ENCODE measurements at regions not wholly inside any gene's neighbourhood (a gene's known extent, or its start where the extent isn't known, plus 50 kb on each side); places are given as distances from the start of the nearest gene placed in this dataset.

- DNase-seq = no peak
Measured at GRCh38 chr18:40692871-40693270, 1262.2 kb upstream of the PIK3C3 start.

GRCh38 chr18:40690062-40690461 lies 1265.0 kb upstream of the PIK3C3 start:
- no peak for DNase-seq

- DNase-seq = no peak
Measured at GRCh38 chr18:40687399-40687798, 1267.6 kb upstream of the PIK3C3 start.

GRCh38 chr18:40686836-40687235 lies 1268.2 kb upstream of the PIK3C3 start:
- DNase-seq = no peak

GRCh38 chr18:40685219-40685618 lies 1269.8 kb upstream of the PIK3C3 start:
- DNase-seq = no peak

GRCh38 chr18:40678318-40678717 lies 1276.7 kb upstream of the PIK3C3 start:
- DNase-seq = no peak

GRCh38 chr18:40676668-40677067 lies 1278.4 kb upstream of the PIK3C3 start:
- no peak for DNase-seq

GRCh38 chr18:40673150-40673549 lies 1281.9 kb upstream of the PIK3C3 start:
- no peak for DNase-seq

GRCh38 chr18:40672590-40672989 lies 1282.4 kb upstream of the PIK3C3 start:
- no peak for DNase-seq

- DNase-seq = no peak
Measured at GRCh38 chr18:40670668-40671375, 1284.2 kb upstream of the PIK3C3 start.

GRCh38 chr18:40662898-40663437 lies 1292.1 kb upstream of the PIK3C3 start:
- DNase-seq = no peak

- DNase-seq = no peak
Measured at GRCh38 chr18:40653682-40654081, 1301.4 kb upstream of the PIK3C3 start.

GRCh38 chr18:40652321-40652720 lies 1302.7 kb upstream of the PIK3C3 start:
- no peak for DNase-seq

GRCh38 chr18:40651163-40651562 lies 1303.9 kb upstream of the PIK3C3 start:
- no peak for DNase-seq

- DNase-seq = no peak
Measured at GRCh38 chr18:40642692-40643229, 1312.3 kb upstream of the PIK3C3 start.

- DNase-seq = no peak
Measured at GRCh38 chr18:40631319-40631718, 1323.7 kb upstream of the PIK3C3 start.

- no peak for DNase-seq
Measured at GRCh38 chr18:40630496-40630895, 1324.5 kb upstream of the PIK3C3 start.

GRCh38 chr18:40624959-40625358 lies 1330.1 kb upstream of the PIK3C3 start:
- DNase-seq = no peak

GRCh38 chr18:40613721-40614120 lies 1341.3 kb upstream of the PIK3C3 start:
- no peak for DNase-seq

- peak; percentile 32 for DNase-seq
Measured at GRCh38 chr18:40612356-40612755, 1342.7 kb upstream of the PIK3C3 start.

- DNase-seq = peak; percentile 5
Measured at GRCh38 chr18:40608226-40608625, 1346.8 kb upstream of the PIK3C3 start.

GRCh38 chr18:40607542-40608148 lies 1347.4 kb upstream of the PIK3C3 start:
- DNase-seq = peak; percentile 92

GRCh38 chr18:40606996-40607395 lies 1348.0 kb upstream of the PIK3C3 start:
- peak; percentile 75 for DNase-seq

GRCh38 chr18:40583671-40584070 lies 1371.4 kb upstream of the PIK3C3 start:
- no peak for DNase-seq

Data from NCI-H1105 treated with DMSO at 0.1 percent for 48 hours (cell line).